ENCODE measurements at regions not wholly inside any gene's neighbourhood (a gene's known extent, or its start where the extent isn't known, plus 50 kb on each side); places are given as distances from the start of the nearest gene placed in this dataset.
"Not testable (repeated sequence)": the region's sequence is repeated elsewhere in the genome, so short reads cannot be mapped to it uniquely, and the experiment has no call there.

- DNase-seq, result no peak
These were observed 228.6 kb upstream of the RBBP8 start for GRCh38 chr18:22704586-22704918.

DNA sequence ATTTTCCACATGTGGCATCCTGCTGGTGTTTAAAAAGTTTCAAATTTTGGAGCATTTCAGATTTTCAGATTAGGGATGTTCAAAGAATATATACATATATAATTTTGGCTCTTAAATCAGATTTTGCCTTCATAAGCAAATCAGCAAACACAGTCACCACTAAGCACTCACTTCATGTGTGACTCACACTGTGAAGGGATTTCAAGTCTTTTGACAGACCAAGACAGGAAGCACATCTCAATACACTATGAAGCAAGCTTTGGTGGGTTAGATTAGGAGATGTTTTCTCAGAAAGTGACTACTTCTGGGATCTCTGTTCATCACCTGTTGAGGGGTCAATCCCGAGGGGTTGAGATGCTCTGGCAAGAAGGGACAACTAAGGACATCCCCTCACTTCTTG lies 227.8 kb upstream of the RBBP8 start:
- DNase-seq, result no peak

DNA sequence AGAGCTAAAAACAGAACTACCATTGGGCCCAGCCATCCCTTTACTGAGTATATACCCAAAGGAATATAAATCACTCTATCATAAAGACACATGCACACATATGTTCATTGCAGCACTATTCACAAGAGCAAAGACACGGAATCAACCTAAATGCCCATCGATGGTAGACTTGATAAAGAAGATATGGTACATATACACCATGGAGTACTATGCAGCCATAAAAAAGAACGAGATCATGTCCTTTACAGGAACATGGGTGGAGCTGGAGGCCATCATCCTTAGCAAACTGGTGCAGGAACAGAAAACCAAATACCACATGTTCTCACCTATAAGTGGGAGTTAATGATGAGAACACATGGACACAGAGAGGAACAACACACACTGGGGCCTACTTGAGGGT lies 227.1 kb upstream of the RBBP8 start:
- DNase-seq, result not testable (repeated sequence)

DNA sequence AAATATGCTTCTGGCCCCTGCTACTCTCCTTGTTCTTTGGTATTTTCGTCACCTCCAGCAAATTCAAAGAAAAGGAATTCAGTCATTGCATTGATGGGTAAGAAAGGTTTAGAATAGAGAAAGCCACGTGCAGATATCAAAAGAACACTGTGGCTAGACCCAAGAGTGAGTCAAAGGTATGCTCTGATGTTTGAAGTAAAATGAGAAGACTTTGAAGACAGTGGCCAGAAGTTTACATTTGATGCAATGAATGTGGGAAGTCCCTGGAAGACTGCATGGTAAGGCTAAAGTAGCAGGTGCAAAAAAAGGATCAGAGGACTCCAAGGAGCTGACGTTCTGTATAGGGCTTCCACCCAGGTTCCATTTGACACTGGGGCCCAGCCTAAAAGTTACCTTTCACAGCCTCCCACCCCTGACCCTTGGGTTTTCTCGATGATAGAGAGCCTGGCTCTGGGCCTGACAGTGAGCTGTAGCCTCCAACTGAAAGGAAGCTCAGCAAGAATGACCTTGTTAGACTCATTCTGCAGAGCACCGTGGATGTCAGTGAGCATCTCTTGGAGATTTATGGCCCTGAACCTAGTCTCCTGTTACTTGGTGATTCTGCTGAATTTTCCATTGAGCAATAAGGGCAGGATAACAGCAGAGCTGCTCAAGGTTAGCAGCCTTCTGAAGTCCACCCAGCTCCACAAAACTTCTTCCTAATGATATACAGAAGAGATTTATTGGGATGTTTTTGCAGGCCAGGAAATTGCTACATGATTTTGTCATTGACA lies 223.7 kb upstream of the RBBP8 start:
- DNase-seq, result no peak

DNA sequence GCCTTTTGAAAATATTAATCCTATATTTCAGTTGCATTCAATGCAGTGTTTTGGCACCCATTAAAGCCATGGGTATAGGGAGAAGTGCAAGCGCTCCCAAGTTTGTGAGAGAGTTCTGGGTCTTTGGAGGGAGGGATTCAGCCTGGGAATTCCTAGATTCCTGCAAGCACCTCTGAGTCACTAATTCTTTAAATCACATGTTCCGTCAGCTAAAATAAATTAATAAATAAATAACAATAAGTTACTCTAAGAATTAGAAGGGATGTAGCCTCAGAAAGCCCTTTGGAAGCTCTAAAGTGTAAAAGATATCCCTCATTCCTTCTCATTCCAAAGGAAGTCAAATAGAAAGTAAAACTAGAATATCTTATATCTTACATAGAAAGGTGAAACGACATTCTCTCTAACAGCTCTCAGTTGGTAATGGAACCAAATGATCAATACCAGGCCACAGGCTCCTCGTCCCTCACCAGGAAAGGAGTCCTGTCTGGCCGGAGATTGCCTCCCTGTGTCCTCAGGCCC lies 222.4 kb upstream of the RBBP8 start:
- DNase-seq, result no peak

DNA sequence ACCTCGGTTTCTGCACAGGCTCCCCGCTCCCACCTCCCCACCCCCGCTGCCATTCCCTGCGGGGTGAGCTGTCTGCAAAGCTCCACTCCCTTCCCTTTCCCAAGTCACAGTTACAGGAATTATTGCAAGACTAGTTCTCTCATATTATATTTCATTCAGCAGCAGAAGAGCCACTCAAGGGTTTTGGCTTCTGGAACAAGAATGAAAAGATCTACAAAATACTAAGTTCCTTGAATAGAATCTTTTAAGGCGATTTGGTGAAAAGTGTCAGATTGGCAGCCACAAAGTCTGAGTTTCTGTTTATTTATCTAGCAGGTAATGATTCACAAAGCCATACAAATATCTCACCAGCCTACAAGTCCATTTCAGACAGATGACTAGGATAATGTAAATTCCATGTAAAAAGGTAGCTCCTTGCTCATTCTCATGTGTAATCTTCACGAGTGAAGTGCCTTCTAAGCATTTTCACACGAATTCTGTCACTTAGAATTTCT lies 221.9 kb upstream of the RBBP8 start:
- no peak for DNase-seq

GRCh38 chr18:22713511-22713910 lies 219.6 kb upstream of the RBBP8 start:
- DNase-seq, result no peak

DNA sequence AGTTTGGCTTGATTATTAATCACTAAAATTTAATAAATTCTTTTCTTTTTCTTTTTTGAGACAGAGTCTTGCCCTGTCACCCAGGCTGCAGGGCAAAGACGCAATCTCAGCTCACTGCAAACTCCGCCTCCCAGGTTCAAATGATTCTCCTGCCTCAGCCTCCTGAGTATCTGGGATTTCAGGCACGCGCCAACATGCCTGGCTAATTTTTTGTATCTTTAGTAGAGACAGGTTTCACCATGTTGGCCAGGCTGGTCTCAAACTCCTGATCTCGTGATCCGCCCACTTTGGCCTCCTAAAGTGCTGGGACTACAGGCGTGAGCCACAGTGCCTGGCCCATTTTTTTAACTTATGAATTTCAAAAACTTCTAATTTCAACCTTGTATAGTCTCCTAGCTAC lies 215.6 kb upstream of the RBBP8 start:
- not testable (repeated sequence) for DNase-seq

GRCh38 chr18:22723221-22723620 lies 209.9 kb upstream of the RBBP8 start:
- no peak for DNase-seq

GRCh38 chr18:22723773-22724172 lies 209.4 kb upstream of the RBBP8 start:
- DNase-seq, result no peak

DNA sequence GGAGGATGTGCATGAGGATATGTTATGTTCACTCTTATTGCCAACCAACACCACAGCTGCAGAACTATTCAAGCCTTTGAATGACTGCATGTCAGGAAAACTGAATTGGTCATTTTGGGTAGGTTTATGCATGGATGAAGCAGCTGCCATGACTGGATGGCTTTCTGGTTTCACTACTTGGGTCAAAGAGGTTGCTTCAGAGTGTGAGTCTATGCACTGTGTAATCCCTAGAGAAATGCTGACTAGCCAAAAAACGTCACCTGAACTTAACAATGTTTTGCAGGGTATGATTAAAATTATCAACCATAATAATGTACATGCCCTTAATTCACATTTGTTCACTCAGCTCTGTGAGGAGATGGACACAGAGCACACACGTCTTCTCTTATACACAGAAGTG lies 206.7 kb upstream of the RBBP8 start:
- DNase-seq, result no peak

- no peak for DNase-seq
These were observed 205.1 kb upstream of the RBBP8 start for GRCh38 chr18:22728016-22728415.

GRCh38 chr18:22728481-22729105 lies 204.5 kb upstream of the RBBP8 start:
- DNase-seq, result no peak

DNA sequence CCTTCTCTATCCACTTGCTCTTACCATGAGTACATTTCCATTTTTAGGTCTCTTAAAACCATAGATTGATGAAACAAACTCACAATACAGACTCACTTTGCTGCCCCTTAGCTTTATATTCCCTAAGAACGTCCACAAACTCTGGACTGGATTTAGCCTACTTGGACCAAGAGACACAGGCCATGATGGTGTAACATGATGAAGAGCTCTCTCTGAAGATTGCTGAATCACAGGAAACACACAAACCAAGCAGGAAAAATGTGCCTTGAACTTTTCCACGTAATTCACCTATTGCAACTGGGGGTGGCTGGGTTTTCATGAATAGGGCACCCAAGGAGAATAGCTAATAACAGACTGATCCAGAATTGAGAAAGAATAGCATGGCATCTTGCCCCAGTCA lies 201.7 kb upstream of the RBBP8 start:
- no peak for DNase-seq

DNA sequence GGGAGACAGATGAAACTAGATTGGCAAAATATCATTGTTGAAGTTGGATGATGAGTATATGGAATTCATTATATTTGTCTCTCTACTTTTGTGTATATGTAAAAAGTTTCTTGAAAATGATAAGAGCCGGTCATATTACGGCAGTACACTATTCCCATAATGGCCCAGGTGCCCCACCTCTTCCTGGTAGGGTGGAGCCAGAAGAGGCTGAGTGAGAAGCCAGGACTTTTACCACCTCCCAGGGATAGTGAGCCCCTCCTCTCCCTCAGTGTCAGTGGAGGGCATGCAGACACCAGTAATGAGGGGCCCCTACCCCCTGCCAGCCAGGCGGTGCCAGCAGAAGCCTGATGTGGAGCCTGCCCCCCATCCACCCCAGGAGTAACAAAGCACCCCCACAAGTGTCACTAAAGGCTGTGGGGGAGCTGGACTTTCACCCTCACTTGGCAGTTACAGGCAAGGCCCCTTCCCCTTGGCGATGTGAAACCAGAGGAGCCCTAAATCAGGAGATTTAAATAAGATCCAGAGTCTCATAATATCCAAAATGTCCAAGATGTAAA lies 198.9 kb upstream of the RBBP8 start:
- DNase-seq, result no peak

- DNase-seq, result no peak
These were observed 198.1 kb upstream of the RBBP8 start for GRCh38 chr18:22734791-22735627.

DNA sequence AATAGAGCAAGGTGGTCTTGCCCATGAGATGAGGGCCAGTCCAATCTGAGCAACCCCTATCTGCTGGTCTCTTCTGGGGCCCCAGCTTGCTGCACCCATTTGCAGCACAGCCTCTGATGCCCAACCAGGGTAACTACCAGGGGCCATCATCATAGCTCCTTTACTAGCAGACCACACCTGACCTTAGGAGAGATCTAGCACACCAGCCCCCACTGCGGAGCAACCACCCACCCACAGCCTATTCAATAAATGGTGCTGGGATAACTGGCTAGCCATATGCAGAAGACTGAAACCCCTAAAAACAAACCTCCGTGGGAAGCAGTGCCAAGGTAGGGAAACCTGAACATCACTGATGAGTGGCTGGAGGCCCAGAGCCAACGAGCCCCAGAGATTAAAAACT lies 196.1 kb upstream of the RBBP8 start:
- DNase-seq, result no peak

DNA sequence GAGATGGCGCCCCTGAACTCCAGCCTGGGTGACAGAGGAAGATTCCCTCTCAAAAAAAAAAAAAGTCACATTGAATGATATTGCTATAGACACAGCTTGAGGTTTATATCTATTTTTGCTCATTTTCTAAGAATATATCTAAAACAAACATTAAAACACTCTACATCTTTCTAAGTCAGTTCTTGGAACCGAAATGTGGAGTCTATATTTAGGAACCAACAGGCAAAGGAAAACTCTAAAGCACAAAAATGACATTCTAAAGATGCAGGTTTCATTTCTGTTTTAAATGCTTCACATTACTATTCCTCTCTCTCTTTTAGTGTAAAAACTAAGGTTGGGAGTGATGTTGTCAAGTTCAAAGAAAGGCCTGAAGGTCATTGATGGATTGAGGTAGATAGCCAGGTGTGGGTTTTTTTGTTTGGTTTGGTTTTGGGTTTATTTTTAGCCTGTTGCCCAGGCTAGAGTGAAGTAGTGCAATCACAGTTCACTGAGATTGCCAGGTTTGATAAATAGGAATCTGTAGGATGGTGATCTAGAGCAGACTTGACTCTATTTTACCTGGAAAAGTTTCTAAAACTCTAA lies 194.0 kb upstream of the RBBP8 start:
- DNase-seq, result no peak

GRCh38 chr18:22739789-22740188 lies 193.3 kb upstream of the RBBP8 start:
- no peak for DNase-seq

DNA sequence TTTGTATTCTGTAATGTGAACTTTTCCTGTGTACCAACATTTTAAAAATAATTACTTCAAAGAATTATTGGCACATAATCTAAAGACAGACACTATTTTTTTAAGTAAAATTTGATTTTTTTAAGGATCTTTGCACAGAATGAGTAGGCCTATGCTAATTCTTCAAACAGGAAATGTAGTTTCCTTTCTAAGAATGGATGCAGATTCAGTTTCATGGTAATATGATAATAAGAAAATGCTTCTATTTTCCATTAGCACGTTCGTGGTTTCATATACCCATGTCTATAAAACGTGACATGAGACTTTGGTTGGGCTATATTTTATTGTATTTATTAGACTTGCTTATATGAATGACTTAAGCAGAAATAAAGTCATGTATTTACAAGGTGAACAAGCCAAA lies 191.8 kb upstream of the RBBP8 start:
- DNase-seq, result no peak

GRCh38 chr18:22742409-22742808 lies 190.7 kb upstream of the RBBP8 start:
- DNase-seq, result no peak

GRCh38 chr18:22745966-22746365 lies 187.2 kb upstream of the RBBP8 start:
- no peak for DNase-seq

DNA sequence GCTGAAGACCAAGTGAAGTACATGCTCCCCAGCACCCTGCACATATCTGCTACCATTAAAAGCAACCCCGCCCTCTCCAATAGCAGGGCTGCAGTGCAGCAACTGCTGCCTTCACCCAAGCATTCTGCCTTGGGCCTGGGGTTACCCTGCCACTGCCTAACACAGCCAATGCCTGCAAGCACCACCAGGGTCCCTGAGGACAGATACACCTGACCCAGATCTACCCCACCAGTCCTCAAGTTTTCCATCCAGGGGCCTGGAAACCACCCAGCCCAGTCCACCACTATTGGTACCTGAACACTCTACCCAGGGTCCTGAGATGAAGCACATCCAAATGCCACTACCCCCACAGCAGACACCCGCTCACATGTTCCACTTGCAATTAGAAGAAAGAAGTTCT lies 181.1 kb upstream of the RBBP8 start:
- no peak for DNase-seq

All from NCI-H748 treated with DMSO at 0.1 percent for 48 hours (cell line).